Sigmoid colon (tissue), 6 donors: ENCODE measurements at regions not wholly inside any gene's neighbourhood (a gene's known extent, or its start where the extent isn't known, plus 50 kb on each side); places are given as distances from the start of the nearest gene placed in this dataset.

Experiments used
- DNase-seq: peaks from one replicate; pipeline ENCODE4 v3.0.0-alpha.2; 2019
- H3K27ac ChIP-seq, 4 donors: fragments of 200-600 bp; sonication (generic); one replicate each; pipeline ENCODE4 v1.5.1; 2016 to 2019; ENCODE audit warnings: mild to moderate bottlenecking in 1 of 4
- H3K27me3 ChIP-seq, 3 donors: fragments of 200-600 bp; sonication (generic); one replicate each; pipeline ENCODE4 v1.5.1; 2019; ENCODE audit warnings: mild to moderate bottlenecking in 1 of 3
- H3K36me3 ChIP-seq, 4 donors: fragments of 200-600 bp; sonication (generic); one replicate each; pipeline ENCODE4 v1.5.1; 2016 to 2019
- H3K4me1 ChIP-seq, 4 donors: fragments of 200-600 bp; sonication (generic); one replicate each; pipeline ENCODE4 v1.5.1; 2017 to 2019
- H3K4me3 ChIP-seq, 4 donors: fragments of 200-600 bp; sonication (generic); one replicate each; pipeline ENCODE4 v1.5.1; 2017 to 2019; ENCODE audit warnings: mild to moderate bottlenecking in 2 of 4, moderate library complexity in 1 of 4
- H3K9me3 ChIP-seq, 4 donors: fragments of 200-600 bp in 3 of 4; sonication (generic) in 3 of 4; one replicate each; pipeline versions ENCODE4 v1.5.1 to v1.6.1; 2013 to 2019
- EP300 ChIP-seq, 4 donors: sonication (generic); formaldehyde crosslinking; IDR thresholded peaks; one replicate each; pipeline ENCODE4 v1.6.1; 2017; ENCODE audit warnings: antibody characterized with exemption in 4 of 4
- POLR2A ChIP-seq, 2 donors: fragments of 450-650 bp; IDR thresholded peaks; one replicate each; pipeline ENCODE4 v1.6.1; 2016; ENCODE audit warnings: antibody characterized with exemption in 2 of 2, mild to moderate bottlenecking in 2 of 2, moderate library complexity in 2 of 2
- POLR2AphosphoS5 ChIP-seq, 4 donors: sonication (generic); formaldehyde crosslinking; IDR thresholded peaks; one replicate each; pipeline ENCODE4 v1.6.1; 2017; ENCODE audit warnings: antibody characterized with exemption in 4 of 4
- WGBS, 2 donors: extraction: QIAGEN DNeasy Blood & Tissue Kit; methylation state at CpG; one replicate each; pipeline ENCODE4 v1.1.7; 2013; 5-methylcytosine and 5-hydroxymethylcytosine counted together
- intact Hi-C: fragments of 100-400 bp; cut with DNase I; formaldehyde crosslinking; loops from one replicate; pipeline ENCODE4 v1.15.1; 2023
- TF ChIP-seq, protein P1 (sequence below), 4 experiments: fragments of 450-650 bp in 3 of 4; fragments of 200-600 bp in 1 of 4; IDR thresholded peaks; one replicate each; pipeline ENCODE4 v1.5.1; 2016 to 2019; ENCODE audit warnings: antibody characterized with exemption in 4 of 4, mild to moderate bottlenecking in 3 of 4, moderate library complexity in 2 of 4
- donor health status: healthy with polysubstance abuse.
- donor health status: healthy.

DNA sequence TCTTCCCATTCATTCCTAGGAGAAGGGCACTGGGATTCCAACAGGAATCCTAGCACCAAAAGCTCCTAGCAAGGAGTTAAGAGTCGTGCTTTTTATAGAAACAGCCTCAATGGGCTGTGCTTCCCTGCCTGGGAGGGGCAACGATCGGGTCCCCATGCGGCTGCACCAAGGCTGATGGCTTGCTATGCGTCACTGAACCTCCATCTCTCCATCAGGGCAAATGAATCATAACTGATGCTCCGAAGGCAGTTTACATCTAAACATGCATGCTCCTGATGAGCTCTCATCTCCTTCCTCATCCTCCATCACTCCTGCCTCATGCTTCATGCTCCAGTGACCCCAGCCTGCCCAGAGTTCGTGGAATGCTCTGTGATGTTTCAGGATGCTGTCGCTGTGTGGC, 270.5 kb downstream of the FOXL1 start:
- no peak for DNase-seq
- Histone ChIP-seq H3K27ac (no peak overlapping the region), H3K36me3 (no peaks in the 10 kb centered on the region), H3K9me3 (no peaks in the 10 kb centered on the region), H3K4me1 (no peaks in the 10 kb centered on the region), H3K4me3 (no peak overlapping the region), H3K27me3 (peaks cover 0 to 9% (median 0%) of the 10 kb centered on the region in 3 donors)
- no peak for TF ChIP-seq POLR2A (IDR thresholded peaks at IDR 0.05)
- TF ChIP-seq EP300 (IDR thresholded peaks at IDR 0.05): no peak
- TF ChIP-seq, protein P1, sequence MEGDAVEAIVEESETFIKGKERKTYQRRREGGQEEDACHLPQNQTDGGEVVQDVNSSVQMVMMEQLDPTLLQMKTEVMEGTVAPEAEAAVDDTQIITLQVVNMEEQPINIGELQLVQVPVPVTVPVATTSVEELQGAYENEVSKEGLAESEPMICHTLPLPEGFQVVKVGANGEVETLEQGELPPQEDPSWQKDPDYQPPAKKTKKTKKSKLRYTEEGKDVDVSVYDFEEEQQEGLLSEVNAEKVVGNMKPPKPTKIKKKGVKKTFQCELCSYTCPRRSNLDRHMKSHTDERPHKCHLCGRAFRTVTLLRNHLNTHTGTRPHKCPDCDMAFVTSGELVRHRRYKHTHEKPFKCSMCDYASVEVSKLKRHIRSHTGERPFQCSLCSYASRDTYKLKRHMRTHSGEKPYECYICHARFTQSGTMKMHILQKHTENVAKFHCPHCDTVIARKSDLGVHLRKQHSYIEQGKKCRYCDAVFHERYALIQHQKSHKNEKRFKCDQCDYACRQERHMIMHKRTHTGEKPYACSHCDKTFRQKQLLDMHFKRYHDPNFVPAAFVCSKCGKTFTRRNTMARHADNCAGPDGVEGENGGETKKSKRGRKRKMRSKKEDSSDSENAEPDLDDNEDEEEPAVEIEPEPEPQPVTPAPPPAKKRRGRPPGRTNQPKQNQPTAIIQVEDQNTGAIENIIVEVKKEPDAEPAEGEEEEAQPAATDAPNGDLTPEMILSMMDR (IDR thresholded peaks at IDR 0.05): no peak
- no peak for TF ChIP-seq POLR2AphosphoS5 (IDR thresholded peaks at IDR 0.05)
- intact Hi-C loops: no loop called here
- WGBS, 2 donors: 60 to 74% methylated on average over 8 of the region's 8 CpGs

DNA sequence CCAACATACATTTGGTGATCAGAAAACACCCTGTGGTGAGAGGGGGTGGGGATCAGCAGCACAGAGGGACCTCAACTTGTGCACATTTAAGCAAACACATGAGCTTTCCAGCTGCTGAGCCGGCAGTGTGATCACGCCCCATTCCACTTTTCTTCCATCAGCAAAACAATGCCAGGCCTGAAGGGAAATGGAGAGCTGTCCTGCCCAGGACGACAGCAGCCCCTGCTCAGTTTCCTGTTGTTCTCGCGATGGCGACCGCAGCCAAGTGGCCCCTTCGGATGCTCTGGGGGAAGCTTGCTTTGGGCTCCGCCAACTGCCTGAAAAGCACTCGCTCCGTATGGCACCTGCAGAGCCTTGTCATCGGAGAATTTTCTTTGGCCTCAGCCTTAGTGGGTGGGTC, 272.3 kb downstream of the FOXL1 start:
- no peak for DNase-seq
- H3K4me1 ChIP-seq: no peaks in the 10 kb centered on the region
- no peak overlapping the region for H3K4me3 ChIP-seq
- H3K36me3 ChIP-seq: no peaks in the 10 kb centered on the region
- H3K27me3 ChIP-seq: peaks cover 0 to 9% (median 0%) of the 10 kb centered on the region in 3 donors
- no peak overlapping the region for H3K27ac ChIP-seq
- WGBS, 2 donors: 42 to 78% methylated on average over 12 of the region's 12 CpGs
- TF ChIP-seq EP300 (IDR thresholded peaks at IDR 0.05): no peak
- no peak for TF ChIP-seq POLR2AphosphoS5 (IDR thresholded peaks at IDR 0.05)
- TF ChIP-seq, protein P1 (IDR thresholded peaks at IDR 0.05): no peak
- TF ChIP-seq POLR2A (IDR thresholded peaks at IDR 0.05): no peak
- intact Hi-C loops: no loop called here
- no peaks in the 10 kb centered on the region for H3K9me3 ChIP-seq

DNA sequence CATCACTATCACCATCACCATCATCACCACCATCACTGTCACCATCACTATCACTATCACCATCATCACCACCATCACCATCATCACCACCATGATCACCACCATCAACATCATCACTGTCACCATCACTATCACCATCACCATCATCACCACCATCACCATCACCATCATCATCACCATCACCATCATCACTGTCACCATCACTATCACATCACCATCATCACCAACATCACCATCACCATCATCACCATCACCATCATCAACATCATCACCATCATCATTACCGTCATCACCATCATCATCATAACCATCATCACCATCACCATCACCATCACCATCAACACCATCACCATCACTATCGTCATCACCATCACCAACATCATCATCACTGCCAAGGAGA, 273.8 kb downstream of the FOXL1 start:
- Histone ChIP-seq H3K27ac (no peak overlapping the region), H3K36me3 (no peaks in the 10 kb centered on the region), H3K4me3 (no peak overlapping the region), H3K4me1 (no peaks in the 10 kb centered on the region), H3K9me3 (no peaks in the 10 kb centered on the region), H3K27me3 (peaks cover 0 to 9% (median 0%) of the 10 kb centered on the region in 3 donors)
- TF ChIP-seq, protein P1 (IDR thresholded peaks at IDR 0.05): no peak
- no peak for TF ChIP-seq EP300 (IDR thresholded peaks at IDR 0.05)
- WGBS, 2 donors: 95 to 98% methylated on average over 2 of the region's 2 CpGs
- intact Hi-C loops: no loop called here
- DNase-seq: no peak

DNA sequence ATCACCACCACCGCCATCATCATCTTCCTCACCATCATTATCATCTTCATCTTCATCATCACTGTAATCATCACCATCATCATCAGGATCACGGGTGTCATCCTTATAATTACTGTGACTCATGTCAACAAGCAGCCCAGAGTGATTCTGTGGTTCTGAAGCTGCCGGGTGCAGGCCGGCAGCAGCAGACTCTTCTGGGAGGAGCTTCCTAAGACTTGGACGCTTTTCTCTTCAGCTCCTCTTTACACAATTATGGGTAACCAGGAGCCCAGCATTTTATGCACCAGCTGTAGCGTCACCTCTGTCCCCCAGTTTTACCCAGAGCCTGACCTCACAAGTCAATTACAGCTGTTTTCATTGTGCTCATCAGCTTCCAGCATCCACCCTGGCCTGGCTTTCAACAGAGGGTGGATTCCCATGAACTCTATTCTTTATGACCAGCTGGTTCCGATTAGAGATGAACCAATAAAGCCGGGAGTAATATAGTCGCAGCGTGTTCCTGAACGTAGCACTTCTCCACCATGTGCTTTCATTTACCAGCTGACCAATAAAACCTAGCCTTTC, 275.8 kb downstream of the FOXL1 start:
- 40 to 60% methylated on average over 11 of the region's 11 CpGs for WGBS, 2 donors
- no peaks in the 10 kb centered on the region for H3K4me1 ChIP-seq
- peaks cover 0 to 13% (median 0%) of the 10 kb centered on the region in 3 donors for H3K27me3 ChIP-seq
- H3K4me3 ChIP-seq: no peak overlapping the region
- H3K36me3 ChIP-seq: no peaks in the 10 kb centered on the region
- intact Hi-C loops: no loop called here
- H3K27ac ChIP-seq: no peak overlapping the region
- no peaks in the 10 kb centered on the region for H3K9me3 ChIP-seq
- TF ChIP-seq, protein P1 (IDR thresholded peaks at IDR 0.05): no peak
- TF ChIP-seq EP300 (IDR thresholded peaks at IDR 0.05) (no peak), POLR2AphosphoS5 (IDR thresholded peaks at IDR 0.05) (no peak), POLR2A (IDR thresholded peaks at IDR 0.05) (no peak)
- DNase-seq: peak; percentile 35
